SK-N-MC (cell line): ENCODE measurements at regions not wholly inside any gene's neighbourhood (a gene's known extent, or its start where the extent isn't known, plus 50 kb on each side); places are given as distances from the start of the nearest gene placed in this dataset.

Source experiments
- EZH2 ChIP-seq: fragments of 200-600 bp; sonication (generic); IDR thresholded peaks from one replicate; pipeline ENCODE4 v1.6.1; 2017; ENCODE audit warnings: antibody characterized with exemption
- FOXP2 ChIP-seq: optimal IDR thresholded peaks from 2 replicates; pipeline ENCODE3; 2011; ENCODE audit warnings: mild to moderate bottlenecking, moderate library complexity; ENCODE audit not compliant: insufficient read depth; ENCODE audit errors: extremely low read length, control extremely low read depth
- POLR2AphosphoS5 ChIP-seq: IDR thresholded peaks from 2 replicates; pipeline ENCODE4 v1.6.1; 2012; ENCODE audit warnings: mild to moderate bottlenecking, low read depth, low read length, borderline replicate concordance

GRCh38 chr13:43988302-43988701 lies 108.6 kb downstream of the LACC1 start:
- TF ChIP-seq EZH2, result no peak
- no peak for TF ChIP-seq POLR2AphosphoS5
- no peak for TF ChIP-seq FOXP2
